ENCODE measurements at regions not wholly inside any gene's neighbourhood (a gene's known extent, or its start where the extent isn't known, plus 50 kb on each side); places are given as distances from the start of the nearest gene placed in this dataset.

DNA sequence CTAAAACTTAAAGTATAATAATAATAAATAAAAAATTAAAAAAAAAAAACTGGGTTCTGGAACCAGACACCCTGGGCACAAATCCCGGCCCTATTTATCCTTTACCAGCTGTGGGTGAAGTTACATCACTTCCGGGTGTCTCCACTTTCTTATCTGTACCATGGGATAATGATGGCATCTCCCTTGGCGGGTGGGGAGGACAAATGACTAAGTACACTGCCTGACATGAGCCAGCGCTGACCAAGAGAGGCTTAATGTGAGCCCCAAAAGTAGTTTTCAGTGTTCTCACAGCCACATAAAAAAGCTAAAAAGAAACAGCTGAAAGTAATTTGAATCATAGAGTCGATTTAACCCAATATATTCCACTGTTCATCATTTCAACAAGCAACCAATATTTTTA is 424.9 kb downstream of the SOX9 start:
- no peak overlapping the region for H3K4me3 ChIP-seq (replicated peaks in 1 of 4; ENCODE audit: control extremely low read depth in 1 of 4, insufficient read depth in 1 of 4, low read depth in 3 of 4, low read length in 4 of 4)
- no peak for DNase-seq (ENCODE audit: low read depth in 2 of 2)
- H3K9me3 ChIP-seq (ENCODE audit: control insufficient read depth, insufficient read depth, low read depth, low read length) = no peaks in the 10 kb centered on the region
- no peaks in the 10 kb centered on the region for H4K20me1 ChIP-seq (ENCODE audit: control insufficient read depth, extremely low read depth, insufficient read depth, low read length)
- no peaks in the 10 kb centered on the region for H3K79me2 ChIP-seq (ENCODE audit: control insufficient read depth, insufficient read depth, low read length)
- H2AFZ ChIP-seq (ENCODE audit: low read length) = no peak overlapping the region
- H3K4me1 ChIP-seq (ENCODE audit: control insufficient read depth, extremely low read depth, insufficient read depth, low read length) = no peaks in the 10 kb centered on the region
- no peak overlapping the region for H3K9ac ChIP-seq (ENCODE audit: insufficient read depth, low read length)
- no peak overlapping the region for H3K4me2 ChIP-seq (ENCODE audit: extremely low read depth, insufficient read depth, low read length)
- no peaks in the 10 kb centered on the region for H3K36me3 ChIP-seq (ENCODE audit: control insufficient read depth, insufficient read depth, low read length)
- no peaks in the 10 kb centered on the region for H3K27me3 ChIP-seq (ENCODE audit: control insufficient read depth, insufficient read depth, low read length)
- TF ChIP-seq EZH2 (IDR thresholded peaks at IDR 0.05; ENCODE audit: low read length, missing control alignments) = no peak
- TF ChIP-seq, protein P1, sequence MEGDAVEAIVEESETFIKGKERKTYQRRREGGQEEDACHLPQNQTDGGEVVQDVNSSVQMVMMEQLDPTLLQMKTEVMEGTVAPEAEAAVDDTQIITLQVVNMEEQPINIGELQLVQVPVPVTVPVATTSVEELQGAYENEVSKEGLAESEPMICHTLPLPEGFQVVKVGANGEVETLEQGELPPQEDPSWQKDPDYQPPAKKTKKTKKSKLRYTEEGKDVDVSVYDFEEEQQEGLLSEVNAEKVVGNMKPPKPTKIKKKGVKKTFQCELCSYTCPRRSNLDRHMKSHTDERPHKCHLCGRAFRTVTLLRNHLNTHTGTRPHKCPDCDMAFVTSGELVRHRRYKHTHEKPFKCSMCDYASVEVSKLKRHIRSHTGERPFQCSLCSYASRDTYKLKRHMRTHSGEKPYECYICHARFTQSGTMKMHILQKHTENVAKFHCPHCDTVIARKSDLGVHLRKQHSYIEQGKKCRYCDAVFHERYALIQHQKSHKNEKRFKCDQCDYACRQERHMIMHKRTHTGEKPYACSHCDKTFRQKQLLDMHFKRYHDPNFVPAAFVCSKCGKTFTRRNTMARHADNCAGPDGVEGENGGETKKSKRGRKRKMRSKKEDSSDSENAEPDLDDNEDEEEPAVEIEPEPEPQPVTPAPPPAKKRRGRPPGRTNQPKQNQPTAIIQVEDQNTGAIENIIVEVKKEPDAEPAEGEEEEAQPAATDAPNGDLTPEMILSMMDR (conservative IDR thresholded peaks at IDR 0.05 in 1 of 2, IDR thresholded peaks at IDR 0.05 in 1 of 2; ENCODE audit: low read depth in 1 of 2, low read length in 2 of 2) = no peak
- no peak overlapping the region for H3K27ac ChIP-seq (ENCODE audit: insufficient read depth, low read length)

DNA sequence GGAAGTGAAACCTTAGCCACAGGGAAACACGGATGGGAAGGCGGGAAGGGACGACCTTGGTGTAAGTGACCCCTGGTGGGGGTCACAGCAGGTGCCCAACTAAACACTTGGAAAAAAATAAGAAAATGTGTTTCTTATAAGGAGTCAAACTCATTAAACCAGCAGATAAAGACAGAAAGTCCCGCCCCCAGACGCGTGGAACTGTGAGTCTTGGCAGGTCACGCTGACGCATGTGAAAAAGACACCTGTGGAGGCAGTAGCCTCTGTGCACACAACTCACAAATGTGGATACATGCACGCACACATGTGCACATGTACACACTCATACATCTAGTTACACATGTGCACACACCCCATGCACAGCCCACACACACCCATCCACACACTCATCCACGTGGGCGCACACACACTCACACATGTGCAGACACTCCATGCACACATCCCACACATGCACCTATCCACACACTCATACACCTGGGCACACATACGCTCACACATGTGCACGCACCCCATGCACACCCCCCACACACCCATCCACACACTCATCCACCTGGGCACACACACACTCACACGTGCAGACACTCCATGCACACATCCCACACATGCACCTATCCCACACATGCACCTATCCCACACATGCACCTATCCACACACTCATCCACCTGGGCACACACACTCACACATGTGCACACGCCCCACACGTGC is 432.4 kb downstream of the SOX9 start:
- DNase-seq (ENCODE audit: low read depth in 2 of 2) = no peak
- H3K4me1 ChIP-seq (ENCODE audit: control insufficient read depth, extremely low read depth, insufficient read depth, low read length) = no peaks in the 10 kb centered on the region
- no peak for TF ChIP-seq EZH2 (IDR thresholded peaks at IDR 0.05; ENCODE audit: low read length, missing control alignments)
- TF ChIP-seq, protein P1 (conservative IDR thresholded peaks at IDR 0.05 in 1 of 2, IDR thresholded peaks at IDR 0.05 in 1 of 2; ENCODE audit: low read depth in 1 of 2, low read length in 2 of 2) = no peak
- H4K20me1 ChIP-seq (ENCODE audit: control insufficient read depth, extremely low read depth, insufficient read depth, low read length) = no peaks in the 10 kb centered on the region
- no peak overlapping the region for H3K4me3 ChIP-seq (replicated peaks in 1 of 4; ENCODE audit: control extremely low read depth in 1 of 4, insufficient read depth in 1 of 4, low read depth in 3 of 4, low read length in 4 of 4)
- H2AFZ ChIP-seq (ENCODE audit: low read length) = no peak overlapping the region
- no peaks in the 10 kb centered on the region for H3K36me3 ChIP-seq (ENCODE audit: control insufficient read depth, insufficient read depth, low read length)
- no peaks in the 10 kb centered on the region for H3K27me3 ChIP-seq (ENCODE audit: control insufficient read depth, insufficient read depth, low read length)
- no peak overlapping the region for H3K4me2 ChIP-seq (ENCODE audit: extremely low read depth, insufficient read depth, low read length)
- H3K9me3 ChIP-seq (ENCODE audit: control insufficient read depth, insufficient read depth, low read depth, low read length) = no peaks in the 10 kb centered on the region
- no peak overlapping the region for H3K9ac ChIP-seq (ENCODE audit: insufficient read depth, low read length)
- H3K27ac ChIP-seq (ENCODE audit: insufficient read depth, low read length) = no peak overlapping the region
- H3K79me2 ChIP-seq (ENCODE audit: control insufficient read depth, insufficient read depth, low read length) = no peaks in the 10 kb centered on the region

DNA sequence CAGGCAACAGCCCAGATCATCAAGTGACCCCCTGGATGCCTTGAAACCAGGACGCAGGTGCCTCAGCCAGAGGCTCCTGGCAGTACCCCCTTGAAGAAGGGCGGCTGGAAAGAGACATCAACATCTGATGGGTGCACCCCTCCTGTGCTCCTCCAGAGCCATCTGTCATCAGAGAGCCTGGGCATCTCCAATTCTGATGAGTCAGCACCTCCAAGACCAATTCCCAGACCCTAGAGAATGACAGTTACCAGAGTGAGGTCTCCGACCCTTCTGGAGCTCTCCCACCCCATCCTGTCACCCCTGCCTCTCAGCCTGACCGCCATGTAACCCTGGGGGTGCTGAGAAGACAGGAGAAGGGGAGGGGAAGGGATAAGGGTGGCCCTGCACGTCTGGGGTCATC is 433.7 kb downstream of the SOX9 start:
- Histone ChIP-seq H3K27ac (ENCODE audit: insufficient read depth, low read length) (no peak overlapping the region), H3K27me3 (ENCODE audit: control insufficient read depth, insufficient read depth, low read length) (no peaks in the 10 kb centered on the region), H3K36me3 (ENCODE audit: control insufficient read depth, insufficient read depth, low read length) (no peaks in the 10 kb centered on the region), H3K4me1 (ENCODE audit: control insufficient read depth, extremely low read depth, insufficient read depth, low read length) (no peaks in the 10 kb centered on the region), H4K20me1 (ENCODE audit: control insufficient read depth, extremely low read depth, insufficient read depth, low read length) (no peaks in the 10 kb centered on the region), H3K9ac (ENCODE audit: insufficient read depth, low read length) (no peak overlapping the region), H3K4me3 (replicated peaks in 1 of 4; ENCODE audit: control extremely low read depth in 1 of 4, insufficient read depth in 1 of 4, low read depth in 3 of 4, low read length in 4 of 4) (no peak overlapping the region), H2AFZ (ENCODE audit: low read length) (no peak overlapping the region), H3K9me3 (ENCODE audit: control insufficient read depth, insufficient read depth, low read depth, low read length) (no peaks in the 10 kb centered on the region), H3K4me2 (ENCODE audit: extremely low read depth, insufficient read depth, low read length) (no peak overlapping the region), H3K79me2 (ENCODE audit: control insufficient read depth, insufficient read depth, low read length) (no peaks in the 10 kb centered on the region)
- DNase-seq (ENCODE audit: low read depth in 2 of 2) = no peak
- TF ChIP-seq, protein P1 (conservative IDR thresholded peaks at IDR 0.05 in 1 of 2, IDR thresholded peaks at IDR 0.05 in 1 of 2; ENCODE audit: low read depth in 1 of 2, low read length in 2 of 2) = no peak
- TF ChIP-seq EZH2 (IDR thresholded peaks at IDR 0.05; ENCODE audit: low read length, missing control alignments) = no peak

Measured in fibroblast of lung (primary cell).